GM06990 (cell line): ENCODE measurements at regions not wholly inside any gene's neighbourhood (a gene's known extent, or its start where the extent isn't known, plus 50 kb on each side); places are given as distances from the start of the nearest gene placed in this dataset.

Experiments used
- DNase-seq: peaks from one replicate; pipeline ENCODE4 v3.0.0-alpha.2; 2011; ENCODE audit not compliant: insufficient read length; ENCODE audit errors: extremely low read depth
- H3K27me3 ChIP-seq: replicated peaks from 2 replicates; pipeline ENCODE4 v1.6.0; 2011; ENCODE audit warnings: low read length; ENCODE audit not compliant: control insufficient read depth, insufficient read depth
- H3K36me3 ChIP-seq: 2 replicates; pipeline ENCODE4 v1.5.1; 2011; ENCODE audit warnings: low read length; ENCODE audit not compliant: control insufficient read depth, insufficient read depth
- H3K4me3 ChIP-seq: replicated peaks from 2 replicates; pipeline ENCODE4 v1.5.1; 2011; ENCODE audit warnings: low read depth, mild to moderate bottlenecking, control low read depth, low read length
- TF ChIP-seq, protein P1 (sequence below): IDR thresholded peaks from 2 replicates; pipeline ENCODE4 v1.5.1; 2011; ENCODE audit warnings: low read length, control low read depth, mild to moderate bottlenecking, inconsistent platforms; ENCODE audit not compliant: insufficient read depth, poor library complexity, severe bottlenecking

DNA sequence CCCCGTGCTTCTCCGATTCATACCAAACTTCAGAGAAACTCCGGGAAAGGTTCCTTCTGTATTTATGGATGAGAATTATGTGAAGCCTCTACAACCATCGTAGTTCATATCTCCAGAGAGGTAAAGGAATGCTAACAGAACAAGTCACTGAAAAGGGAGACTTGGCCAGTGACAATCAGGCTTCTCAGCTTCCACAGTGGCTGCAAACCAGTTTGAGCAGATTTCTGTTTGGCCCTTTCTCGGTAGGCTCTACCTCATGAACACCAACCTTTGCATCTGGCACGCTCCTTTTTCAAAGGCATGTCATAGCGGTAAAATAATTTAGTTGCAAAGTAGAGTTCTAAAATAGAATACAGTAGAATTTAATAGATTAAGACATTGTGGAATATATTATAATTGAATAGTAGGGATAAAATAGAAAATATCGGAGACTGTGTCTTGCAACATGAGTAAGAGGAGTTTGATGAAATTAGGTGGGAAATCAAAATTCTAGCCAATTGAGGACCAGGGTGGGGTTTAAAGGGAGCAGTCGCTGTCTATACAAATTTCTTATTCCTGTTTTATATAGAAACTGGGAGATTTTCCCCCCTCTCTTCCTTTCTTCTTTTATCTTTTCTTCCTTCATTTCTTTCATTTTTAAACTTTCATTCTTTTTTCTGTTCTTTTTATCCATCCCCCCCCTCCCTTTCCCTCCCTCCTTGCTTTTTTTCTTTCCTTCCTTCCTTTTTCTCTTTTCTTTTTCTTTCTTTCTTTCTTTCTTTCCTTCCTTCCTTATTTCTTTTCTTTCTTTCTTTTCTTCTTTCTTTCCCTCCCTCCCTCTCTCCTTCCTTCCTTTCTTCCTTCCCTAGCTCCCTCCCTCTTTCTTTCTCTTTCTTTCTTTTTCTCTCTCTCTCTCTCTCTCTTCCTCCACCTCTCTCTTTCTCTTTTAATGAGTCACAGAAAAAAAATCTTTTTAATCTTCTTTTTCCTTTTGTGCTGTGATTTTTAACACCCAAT is 161.5 kb upstream of the KLF6 start:
- Histone ChIP-seq H3K4me3 (no peak overlapping the region), H3K36me3 (no peaks in the 10 kb centered on the region), H3K27me3 (no peaks in the 10 kb centered on the region)
- DNase-seq, result no peak
- TF ChIP-seq, protein P1, sequence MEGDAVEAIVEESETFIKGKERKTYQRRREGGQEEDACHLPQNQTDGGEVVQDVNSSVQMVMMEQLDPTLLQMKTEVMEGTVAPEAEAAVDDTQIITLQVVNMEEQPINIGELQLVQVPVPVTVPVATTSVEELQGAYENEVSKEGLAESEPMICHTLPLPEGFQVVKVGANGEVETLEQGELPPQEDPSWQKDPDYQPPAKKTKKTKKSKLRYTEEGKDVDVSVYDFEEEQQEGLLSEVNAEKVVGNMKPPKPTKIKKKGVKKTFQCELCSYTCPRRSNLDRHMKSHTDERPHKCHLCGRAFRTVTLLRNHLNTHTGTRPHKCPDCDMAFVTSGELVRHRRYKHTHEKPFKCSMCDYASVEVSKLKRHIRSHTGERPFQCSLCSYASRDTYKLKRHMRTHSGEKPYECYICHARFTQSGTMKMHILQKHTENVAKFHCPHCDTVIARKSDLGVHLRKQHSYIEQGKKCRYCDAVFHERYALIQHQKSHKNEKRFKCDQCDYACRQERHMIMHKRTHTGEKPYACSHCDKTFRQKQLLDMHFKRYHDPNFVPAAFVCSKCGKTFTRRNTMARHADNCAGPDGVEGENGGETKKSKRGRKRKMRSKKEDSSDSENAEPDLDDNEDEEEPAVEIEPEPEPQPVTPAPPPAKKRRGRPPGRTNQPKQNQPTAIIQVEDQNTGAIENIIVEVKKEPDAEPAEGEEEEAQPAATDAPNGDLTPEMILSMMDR, result no peak

DNA sequence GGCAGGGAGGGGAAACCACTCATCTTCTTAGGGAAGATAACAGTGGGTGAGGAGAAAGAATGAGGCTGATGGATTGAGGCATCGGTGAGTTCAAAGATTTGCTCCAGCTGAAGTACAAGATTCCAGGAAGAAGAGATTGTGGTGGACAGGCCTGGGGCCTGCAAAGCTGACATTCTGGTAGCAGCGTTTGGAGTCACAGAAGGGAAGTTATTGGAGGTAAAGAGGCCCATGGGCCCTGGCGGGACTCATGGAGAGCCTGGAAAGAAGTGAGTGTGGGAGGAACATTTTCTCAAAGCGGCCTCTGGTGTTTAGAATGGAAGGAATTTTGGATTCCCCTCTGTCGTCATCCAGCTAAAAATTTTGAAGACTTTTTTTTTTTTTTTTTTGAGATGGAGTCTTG is 160.0 kb upstream of the KLF6 start:
- no peak for DNase-seq
- no peaks in the 10 kb centered on the region for H3K27me3 ChIP-seq
- no peak overlapping the region for H3K4me3 ChIP-seq
- H3K36me3 ChIP-seq, result no peaks in the 10 kb centered on the region
- TF ChIP-seq, protein P1, result no peak

DNA sequence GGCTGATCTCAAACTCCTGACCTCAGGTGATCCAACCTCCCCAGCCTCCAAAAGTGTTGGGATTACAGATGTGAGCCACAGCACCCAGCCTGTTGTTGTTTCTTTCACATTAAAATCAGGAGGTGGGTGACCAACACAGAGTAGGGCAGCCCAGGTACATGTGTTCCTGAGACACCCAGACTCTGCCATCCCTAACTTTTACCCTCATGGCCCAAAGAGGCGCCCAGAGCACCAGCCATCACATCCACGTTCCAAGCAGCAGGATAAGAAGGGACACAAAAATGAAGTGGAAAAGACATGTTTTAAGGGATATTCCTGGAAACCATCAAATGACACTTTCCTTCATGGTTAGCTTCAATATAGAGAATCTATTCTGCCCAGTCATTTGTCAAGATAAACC is 159.6 kb upstream of the KLF6 start:
- TF ChIP-seq, protein P1, result no peak
- H3K27me3 ChIP-seq, result no peaks in the 10 kb centered on the region
- no peak for DNase-seq
- H3K4me3 ChIP-seq, result no peak overlapping the region
- no peaks in the 10 kb centered on the region for H3K36me3 ChIP-seq

DNA sequence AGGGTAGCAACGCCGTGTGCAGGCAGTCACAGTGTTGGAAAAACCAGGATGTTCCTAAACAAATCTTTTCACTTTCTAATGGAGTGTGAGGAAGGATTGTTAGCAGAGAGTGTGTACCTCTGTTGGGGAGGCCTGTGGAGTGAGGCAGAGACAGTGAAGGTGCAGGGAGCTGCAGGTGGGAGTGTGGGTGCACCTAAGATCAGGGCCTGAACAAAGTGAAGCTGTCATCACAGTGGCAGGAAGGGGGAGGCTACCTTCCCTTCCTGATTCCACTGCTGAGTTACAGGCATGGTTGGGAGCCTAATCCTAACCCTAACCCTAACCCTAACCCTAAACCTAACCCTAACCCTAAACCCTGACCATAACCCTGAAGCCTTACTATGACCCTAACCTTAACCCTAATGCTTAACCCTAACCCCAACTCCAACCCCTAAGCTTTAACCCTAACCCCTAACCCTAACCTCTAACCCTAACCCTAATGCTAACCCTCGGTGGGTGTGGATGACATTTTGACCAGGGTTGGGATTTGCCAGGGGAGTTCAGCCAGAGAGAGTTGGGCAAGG is 158.8 kb upstream of the KLF6 start:
- no peaks in the 10 kb centered on the region for H3K27me3 ChIP-seq
- TF ChIP-seq, protein P1, result no peak

DNA sequence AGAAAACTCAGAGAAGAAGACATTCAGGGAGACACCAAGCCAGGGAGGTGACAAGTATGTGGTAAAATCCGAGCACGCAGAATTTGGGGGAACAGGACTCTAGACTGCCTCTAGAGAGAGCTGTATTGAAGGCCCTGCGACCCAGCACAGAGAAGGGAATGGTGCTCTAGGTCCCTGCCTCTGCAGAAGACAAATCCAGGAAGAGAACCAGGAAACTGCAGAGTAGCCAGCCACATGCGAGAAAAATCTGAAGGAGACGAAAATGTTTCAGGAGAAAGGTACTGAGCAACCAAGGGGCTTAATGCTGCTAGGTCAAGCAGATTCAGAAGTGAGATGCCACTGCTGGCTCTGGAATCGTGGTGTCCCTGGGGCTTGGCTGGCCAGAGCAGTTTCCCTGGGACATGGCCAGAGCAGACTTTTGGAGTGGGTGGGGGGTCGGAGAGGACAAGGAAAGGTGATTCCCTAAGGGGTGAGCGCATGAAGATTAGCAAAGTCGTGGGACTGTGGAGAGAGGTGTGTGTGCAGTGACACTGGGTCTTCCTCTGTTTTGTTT is 158.0 kb upstream of the KLF6 start:
- no peak for DNase-seq
- TF ChIP-seq, protein P1, result no peak
- Histone ChIP-seq H3K36me3 (no peaks in the 10 kb centered on the region), H3K27me3 (no peaks in the 10 kb centered on the region), H3K4me3 (no peak overlapping the region)

More for the DNA sequence above, 158.8 kb upstream of the KLF6 start:
- no peak for DNase-seq
- H3K36me3 ChIP-seq, result no peaks in the 10 kb centered on the region
- H3K4me3 ChIP-seq, result no peak overlapping the region
